GM19043 (cell line): ENCODE measurements at regions not wholly inside any gene's neighbourhood (a gene's known extent, or its start where the extent isn't known, plus 50 kb on each side); places are given as distances from the start of the nearest gene placed in this dataset.
"Not testable (repeated sequence)": the region's sequence is repeated elsewhere in the genome, so short reads cannot be mapped to it uniquely, and the experiment has no call there.

ENCODE experiments used
- ATAC-seq: cut with Tn5 transposase; IDR thresholded peaks from one replicate; pipeline ENCODE4 v1.9.1; 2021; ENCODE audit warnings: low read depth; ENCODE audit not compliant: unreplicated experiment

DNA sequence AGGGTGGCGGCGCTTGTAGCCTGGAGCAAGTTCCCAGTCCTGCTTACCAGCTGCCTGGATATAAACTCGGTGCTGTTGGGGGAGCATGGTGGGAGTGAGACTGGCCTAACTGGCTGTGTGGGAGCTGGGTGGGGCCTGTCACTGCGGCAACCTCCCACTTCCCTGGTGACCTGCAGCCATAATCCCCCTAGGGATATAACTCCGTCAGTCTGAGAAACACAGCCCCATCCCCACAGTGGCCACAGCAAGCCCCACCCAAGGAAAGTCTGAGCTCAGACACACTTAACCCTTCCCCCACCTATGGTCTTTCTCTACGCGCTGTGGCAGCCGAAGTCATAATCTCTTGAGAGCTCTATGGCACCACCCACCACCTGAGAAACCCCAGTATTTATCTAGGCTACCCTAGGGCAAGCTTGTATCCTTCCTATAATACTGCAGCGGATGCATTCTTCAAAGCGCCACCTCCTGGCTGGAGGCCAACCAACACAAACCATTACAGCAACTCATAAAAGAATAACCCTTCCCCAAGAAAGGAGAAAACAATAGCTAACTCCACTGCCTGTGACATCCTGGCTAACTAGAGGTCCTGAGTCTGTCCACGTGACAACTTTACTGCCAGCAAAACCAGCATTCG, 57.4 kb downstream of the ZNF648 start:
- no peak for ATAC-seq

DNA sequence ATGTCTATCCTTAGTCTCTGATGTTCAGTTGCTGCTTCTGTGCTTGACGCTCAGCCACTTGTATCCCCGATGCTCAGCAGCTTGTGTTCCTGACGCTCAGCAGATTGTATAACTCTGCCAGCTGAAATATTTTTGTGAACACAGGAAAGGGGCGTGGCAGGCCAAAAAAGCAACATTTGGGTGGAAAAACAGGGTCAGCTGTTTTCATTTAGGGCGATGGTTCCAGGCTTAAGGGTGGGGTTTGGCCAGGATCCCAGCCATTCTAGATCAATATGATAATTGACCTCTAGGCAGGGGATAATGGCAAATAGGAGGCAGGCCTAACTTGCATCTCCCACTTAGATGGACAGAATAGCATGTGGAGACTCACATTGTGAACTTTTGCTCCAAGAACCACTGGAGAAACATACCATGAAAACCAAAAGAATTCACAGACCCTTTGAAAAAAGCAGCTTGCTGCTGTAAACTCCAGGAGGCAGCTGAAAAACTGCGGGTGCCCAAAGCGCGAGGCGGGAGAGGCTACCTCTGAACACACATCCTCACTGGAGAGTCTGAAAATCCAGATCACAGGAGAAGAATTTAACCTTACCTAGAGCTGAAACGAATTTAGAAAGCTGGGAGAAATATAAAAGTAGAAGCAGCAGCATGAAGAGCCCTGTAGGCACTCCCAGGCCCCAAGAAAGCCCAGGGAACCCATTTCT, 58.3 kb downstream of the ZNF648 start:
- no peak for ATAC-seq

DNA sequence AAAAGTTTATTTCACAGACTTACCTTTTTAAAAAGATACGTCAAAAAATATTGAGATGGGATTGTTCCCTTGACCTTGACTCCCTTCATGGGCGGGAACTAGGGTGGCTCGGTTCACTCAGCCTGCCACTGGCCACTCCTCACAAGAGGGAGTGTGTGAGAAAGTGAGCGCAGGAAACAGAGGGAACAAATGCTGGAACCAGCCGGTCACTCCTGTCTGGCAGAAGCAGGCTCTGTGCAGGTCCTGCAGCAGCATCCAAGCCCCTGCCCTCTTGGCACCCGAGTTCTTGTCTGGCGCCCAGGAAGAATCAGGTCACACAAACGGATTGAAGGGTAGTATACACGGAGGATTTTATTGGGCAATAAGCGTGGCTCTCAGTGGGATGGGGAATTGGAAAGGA, 58.9 kb downstream of the ZNF648 start:
- ATAC-seq, result no peak

DNA sequence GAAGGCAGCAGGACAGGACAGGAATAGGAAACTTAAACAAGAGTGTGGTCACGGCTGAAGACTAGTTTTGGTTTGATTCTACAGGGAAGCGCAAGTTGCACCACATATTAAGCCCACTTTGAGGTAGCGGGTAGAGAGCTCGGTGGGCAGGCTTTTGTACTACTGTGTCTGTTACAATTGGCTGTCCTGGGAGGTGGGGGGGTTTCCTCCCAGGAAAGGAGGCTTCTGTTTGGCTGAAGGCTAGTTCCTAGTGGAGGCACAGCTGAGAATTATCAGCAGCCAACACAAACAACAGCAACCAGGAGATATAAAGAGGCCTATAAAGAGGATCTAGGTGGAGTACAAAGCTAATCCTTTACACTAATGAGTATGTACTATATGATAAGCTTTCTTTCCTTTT, 62.7 kb downstream of the ZNF648 start:
- no peak for ATAC-seq

DNA sequence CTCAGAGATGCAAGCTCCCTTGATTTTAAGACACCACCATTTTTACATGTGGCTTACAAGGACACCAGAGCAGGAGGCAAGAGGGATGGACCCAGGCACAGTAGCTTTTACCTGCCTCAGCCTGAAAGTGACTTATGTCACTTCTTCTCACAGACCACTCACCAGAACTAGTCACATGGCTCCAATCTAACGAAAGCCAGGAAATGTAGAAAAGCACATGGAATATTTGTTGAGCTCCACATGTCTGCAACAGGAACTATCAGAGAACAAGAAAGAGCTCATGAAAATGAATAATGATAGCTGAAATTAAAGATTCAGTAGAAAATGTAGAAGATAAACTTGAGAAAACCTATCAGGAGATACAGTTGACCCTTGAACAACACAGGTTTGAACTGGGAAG, 69.4 kb downstream of the ZNF648 start:
- ATAC-seq, result no peak

DNA sequence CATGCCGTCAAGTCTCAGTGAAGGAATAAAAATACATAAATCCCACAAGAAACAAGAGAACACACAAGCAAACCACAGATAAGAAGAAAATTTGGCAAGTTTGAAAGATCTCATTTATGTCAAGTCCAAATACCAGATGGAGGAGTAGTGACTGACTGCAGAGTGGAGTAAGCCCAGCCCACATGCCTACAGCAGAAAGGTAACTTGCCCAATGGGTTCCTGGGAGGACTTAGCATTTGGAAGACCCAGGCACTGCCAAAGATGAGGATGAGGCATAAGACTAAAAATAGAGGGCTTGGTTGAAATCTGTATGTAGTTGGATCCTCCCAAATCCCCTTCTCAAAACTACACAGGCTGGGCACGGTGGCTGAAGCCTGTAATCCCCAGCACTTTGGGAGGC, 70.8 kb downstream of the ZNF648 start:
- no peak for ATAC-seq

DNA sequence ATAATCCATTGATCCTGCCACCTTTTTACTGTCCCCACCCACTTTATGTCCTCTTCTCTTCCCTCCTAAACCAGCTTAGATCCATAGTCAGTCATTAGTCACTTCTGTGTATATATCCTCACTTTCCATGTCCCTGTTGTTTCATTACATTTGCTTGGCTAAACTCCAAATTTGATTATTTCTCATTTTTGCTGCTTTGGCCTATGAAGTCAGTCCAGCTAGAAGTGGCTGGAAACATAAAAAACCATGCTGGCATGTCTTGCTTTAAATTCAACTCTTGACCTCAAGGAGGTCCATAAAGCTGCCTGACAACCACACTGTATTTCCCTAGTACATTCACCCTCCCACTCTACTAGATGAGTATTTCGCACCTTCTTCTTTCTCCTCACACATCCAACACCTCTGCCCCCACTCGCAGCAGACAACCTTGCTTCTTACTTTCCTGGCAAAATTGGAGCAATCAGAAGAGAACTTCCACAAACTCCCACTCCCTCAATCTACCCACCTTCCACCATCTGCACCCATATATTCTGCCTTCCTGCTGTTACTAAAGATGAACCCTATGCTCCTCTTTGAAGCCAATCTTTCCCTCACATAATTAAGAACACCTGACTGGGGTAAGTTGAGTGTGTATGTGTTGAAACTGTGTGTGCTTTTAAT, 72.1 kb downstream of the ZNF648 start:
- no peak for ATAC-seq

DNA sequence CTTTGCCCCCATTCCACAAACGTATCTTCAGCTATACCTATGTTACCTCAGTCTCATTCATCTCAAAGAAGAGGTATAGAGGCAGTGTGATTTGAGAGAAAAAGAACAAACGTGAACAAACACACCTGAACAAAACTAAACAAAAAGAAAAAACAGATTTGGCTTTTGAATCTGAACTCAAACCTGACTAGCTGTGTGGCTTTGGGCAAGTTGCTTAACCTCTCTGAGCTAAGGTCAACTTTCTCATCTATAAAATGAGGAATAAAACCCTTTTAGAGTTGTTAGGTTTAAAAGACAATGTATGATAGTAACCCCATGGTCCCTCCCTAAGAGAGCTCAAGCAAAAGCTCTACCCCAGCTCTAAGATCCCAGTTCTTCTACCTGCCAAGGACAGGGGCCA, 73.5 kb downstream of the ZNF648 start:
- no peak for ATAC-seq

DNA sequence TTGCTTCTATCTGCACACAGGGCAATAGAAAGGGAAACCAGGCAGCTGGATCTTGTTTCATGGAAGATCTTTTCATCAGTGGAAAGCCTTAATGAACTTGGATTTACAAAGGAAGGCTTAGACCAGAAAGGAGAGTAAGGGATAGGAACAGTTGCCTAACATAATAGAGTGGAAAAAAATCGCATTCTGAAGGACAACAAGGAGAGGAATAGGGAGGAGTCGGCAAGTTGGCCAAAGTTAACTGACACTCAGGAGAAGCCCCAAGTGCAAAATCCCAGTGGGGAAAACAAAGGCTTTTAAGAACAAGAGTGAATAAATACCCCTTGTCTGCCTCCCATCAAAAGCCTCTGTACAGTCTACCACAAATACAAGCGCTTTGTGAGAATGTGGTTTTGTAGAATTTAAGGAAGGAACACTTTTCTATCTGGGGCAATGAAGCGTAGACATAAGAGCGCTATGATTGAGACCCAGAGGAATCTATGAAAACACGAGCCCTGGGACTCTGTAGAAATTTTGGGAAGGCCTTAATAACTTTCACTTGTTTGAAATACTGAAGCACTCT, 74.1 kb downstream of the ZNF648 start:
- ATAC-seq, result no peak

DNA sequence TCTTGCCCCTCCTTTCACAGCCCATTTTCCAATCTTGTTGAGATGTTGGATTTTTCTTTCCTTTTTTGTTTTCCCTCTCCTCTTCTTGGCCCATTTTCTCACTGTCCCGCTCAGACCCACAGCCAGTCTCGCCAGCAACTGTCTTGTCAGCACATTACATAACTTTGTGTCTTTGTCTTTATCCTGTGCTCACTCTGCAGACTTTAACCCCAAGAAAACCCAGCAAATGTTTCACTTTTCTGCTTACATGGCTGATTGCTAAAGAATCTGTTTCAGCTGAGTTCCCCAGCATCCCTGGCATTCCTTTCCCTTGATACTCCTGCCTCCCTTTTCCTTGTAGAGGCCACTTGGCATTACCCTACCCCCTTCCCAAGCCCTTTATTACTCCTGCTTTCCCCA, 74.6 kb downstream of the ZNF648 start:
- ATAC-seq, result no peak

DNA sequence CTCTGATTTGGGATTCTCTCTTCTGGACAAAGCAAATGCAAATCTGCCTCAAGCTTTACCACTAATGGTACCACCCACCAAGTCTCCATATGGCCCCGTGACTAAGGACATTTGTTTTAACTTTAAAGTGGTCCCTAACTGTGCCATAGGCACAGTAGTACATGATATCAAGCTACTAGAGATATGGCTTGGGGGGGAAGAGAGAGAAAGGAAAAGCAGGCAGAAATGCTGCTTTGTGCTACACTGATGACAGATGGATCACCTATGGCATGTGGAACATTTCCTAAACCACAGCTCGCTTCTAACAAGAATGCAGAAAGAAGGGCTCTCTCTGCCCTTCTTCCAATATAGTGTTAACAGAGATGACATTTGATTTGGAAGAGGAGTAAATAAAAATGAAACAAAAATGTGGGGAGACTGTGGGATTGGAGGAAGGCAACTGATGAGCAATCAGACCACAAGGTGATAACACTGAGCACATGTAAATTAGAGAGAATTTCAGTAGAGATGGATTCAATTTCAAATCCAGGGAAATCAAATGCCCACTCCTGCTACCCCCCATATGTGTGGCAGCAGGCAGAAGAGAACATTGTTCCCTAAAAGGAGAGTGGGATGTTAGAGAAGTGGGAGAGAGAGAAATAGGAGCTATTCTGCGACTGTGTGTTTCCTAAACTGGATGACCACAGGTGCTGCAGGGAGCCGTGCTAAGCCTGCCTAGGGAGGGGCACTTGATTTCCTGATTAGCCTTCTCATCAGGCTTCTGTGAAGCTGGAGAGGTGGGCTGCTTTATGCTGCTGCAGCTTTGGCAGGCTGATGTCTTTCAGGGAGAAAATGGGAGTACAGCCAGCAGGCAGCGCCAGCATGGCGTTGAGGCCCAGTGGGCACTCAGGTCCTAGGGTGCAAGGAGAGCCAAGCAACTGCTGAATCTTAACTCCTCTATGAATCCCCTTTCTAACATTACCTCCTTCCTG, 75.3 kb downstream of the ZNF648 start:
- ATAC-seq, result no peak

DNA sequence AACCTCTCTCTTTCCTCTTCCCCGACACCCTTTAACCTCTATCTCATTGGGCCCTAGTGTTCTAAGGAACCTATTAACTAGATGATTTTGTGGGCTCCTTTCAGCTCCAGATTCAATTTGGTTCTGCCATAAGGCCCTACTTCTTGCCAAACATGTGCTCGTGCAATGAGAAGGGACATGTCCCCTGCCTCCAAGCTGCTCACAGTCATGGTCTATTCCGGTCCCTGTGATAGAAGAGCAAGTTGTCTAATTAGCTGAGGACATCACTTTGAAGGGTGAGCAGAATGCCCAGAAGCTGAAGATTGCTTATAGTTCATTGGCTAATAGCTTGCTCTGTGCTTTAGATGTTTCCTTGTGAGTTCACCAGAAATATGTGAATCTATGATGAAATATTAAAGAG, 76.2 kb downstream of the ZNF648 start:
- ATAC-seq, result no peak

DNA sequence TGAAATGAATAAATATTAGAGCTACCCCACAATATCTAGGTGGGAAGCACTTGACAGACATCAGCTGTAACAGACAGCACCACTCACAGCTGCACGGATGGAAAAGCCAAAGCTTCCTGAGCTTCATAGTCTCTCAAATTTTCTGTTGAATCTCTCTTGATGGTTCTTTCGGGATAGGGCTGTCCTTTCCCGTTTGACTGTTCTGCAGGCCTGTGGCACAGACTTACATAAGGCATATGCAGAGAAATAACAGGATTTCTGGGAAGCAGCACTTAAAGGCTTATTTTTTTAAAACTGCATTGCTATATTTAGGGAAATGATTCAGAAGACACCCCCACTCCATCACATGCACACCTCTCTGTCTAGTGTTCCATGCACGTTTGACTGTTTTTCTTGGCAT, 77.5 kb downstream of the ZNF648 start:
- ATAC-seq, result no peak

DNA sequence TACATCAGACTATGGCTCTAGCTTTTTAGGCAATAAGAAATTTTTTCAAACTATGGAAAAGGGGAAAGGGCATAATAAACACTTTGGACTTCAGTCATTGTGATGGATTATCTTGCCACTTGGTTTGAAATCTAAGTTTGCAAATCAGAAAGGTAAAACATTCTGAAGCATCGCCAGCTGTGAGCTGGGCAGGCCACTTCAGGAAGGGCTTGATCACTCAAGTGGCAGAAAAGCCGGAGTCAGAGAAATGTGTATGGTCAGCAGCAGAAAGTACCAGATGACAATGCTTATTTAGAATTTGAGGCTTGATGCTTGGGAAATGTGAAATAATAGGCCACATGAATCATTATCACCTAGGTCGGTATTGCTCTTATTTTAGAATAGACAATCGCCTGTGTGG, 79.7 kb downstream of the ZNF648 start:
- ATAC-seq, result no peak

DNA sequence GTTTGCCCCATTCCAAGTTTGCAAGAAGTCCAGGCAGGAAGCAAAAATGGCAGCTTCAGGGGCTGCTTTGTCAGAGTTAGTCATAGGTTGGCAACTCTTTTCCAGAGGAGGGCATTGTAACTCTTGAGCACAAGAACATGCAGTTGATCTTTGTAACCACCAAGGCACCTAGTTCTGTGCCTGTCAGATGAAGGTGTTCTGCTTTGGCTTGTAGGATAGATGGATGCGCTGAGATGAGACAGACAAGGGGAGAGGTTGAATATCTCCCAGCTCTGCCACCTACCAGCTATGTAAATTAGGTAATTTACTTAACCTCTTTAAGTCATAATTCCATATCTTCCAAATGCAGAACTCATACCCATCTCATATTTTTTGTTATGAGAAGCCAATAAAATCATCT, 89.3 kb downstream of the ZNF648 start:
- no peak for ATAC-seq

DNA sequence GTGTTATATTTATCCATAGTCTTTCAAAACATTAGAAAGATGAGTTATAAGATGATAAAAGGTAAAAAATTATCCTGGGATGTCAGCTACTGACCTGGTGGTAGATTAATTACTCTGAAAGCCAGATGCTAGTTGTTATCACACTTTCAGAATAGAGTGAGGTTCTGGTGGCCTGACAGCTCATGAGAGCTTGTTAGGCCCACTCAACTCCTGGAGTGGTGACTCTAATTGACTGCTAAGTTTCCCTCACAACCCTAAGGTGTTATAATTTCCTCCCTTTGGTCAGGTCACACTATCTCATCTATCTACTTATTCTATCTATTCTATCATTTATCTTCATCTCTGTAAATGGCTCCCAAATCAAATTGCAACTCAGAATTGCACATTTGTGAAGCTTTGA, 90.1 kb downstream of the ZNF648 start:
- no peak for ATAC-seq

DNA sequence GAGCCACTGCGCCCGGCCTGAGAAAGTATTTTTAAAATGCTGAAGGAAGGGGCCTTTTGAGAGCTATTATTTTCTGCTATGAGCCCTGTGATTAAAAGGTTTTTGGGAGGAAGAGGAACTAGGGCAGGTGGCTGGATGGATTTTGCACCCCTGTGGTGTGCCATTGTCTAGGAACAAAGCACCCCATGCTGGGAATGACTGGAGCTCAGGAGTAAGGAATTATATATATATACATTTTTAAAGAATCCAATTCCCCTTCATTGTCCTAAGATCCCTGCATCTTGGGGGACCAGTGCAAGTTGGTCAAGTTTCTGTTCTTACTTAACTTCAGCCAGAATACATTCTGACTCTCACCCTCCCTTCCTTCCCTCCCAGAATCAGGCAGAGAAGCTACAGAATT, 91.6 kb downstream of the ZNF648 start:
- no peak for ATAC-seq

DNA sequence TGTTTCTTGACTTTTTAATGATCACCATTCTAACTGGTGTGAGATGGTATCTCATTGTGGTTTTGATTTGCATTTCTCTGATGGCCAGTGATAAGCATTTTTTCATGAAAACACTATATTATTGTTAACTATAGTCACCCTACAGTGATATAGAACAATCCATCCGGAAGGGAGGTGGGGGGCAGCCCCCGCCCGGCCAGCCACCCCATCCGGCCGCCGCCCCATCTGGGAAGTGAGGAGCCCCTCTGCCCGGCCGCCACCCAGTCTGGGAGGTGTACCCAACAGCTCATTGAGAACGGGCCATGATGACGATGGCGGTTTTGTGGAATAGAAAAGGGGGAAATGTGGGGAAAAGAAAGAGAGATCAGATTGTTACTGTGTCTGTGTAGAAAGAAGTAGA, 106.8 kb downstream of the ZNF648 start:
- ATAC-seq, result not testable (repeated sequence)

DNA sequence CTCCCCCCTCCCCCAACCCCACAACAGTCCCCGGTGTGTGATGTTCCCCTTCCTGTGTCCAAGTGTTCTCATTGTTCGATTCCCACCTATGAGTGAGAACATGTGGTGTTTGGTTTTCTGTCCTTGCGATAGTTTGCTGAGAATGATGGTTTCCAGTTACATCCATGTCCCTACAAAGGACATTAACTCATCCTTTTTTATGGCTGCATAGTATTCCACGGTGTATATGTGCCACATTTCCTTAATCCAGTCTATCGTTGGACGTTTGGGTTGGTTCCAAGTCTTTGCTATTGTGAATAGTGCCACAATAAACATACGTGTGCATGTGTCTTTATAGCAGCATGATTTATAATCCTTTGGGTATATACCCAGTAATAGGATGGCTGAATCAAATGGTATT, 107.3 kb downstream of the ZNF648 start:
- not testable (repeated sequence) for ATAC-seq

DNA sequence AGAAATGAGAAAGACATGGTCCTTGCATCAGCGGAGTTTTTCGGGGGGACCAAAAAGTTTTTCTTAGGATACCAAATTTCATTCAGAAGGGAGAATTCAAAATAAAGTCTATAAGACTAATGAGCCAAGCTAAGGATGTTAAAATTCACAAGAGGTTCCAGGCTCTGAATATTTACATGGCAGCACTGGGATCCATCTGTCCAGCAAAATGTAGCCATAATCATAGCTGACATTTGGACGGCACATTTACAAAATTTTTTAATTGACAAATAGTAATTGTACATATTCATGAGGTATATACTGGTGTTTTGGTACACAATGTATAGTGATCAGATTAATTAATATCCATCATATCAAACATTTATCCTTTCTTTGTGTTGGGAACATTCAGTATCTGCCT, 107.9 kb downstream of the ZNF648 start:
- ATAC-seq, result no peak

DNA sequence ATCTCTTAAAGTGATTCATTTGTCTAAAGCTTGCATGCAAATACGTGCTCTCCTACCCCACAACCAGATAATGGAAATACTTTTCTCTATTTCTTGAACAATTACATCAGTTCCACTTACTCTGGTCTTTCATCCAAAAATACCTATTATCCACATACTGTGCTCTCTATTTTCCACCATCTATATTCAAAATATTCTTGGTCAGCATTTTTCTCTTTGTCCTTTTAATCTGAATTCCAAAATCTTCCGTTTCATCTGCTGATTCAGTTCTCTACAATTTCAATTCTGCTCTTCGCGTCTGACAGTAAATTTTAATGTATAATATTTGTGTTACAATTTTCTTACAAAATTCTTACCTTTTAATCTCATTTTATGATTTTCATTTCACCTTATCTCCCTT, 110.3 kb downstream of the ZNF648 start:
- ATAC-seq, result no peak
